GM23248 (cell line): ENCODE measurements at regions not wholly inside any gene's neighbourhood (a gene's known extent, or its start where the extent isn't known, plus 50 kb on each side); places are given as distances from the start of the nearest gene placed in this dataset.

Experiments
- DNase-seq: peaks from one replicate; pipeline ENCODE4 v3.0.0-alpha.2; 2015
- H2AFZ ChIP-seq: fragments of 200-600 bp; sonication (generic); 2 replicates; pipeline ENCODE4 v1.6.1; 2016; ENCODE audit warnings: antibody characterized with exemption
- H3F3A ChIP-seq: fragments of 200-600 bp; sonication (generic); 2 replicates; pipeline ENCODE4 v1.6.1; 2016; ENCODE audit warnings: mild to moderate bottlenecking, antibody characterized with exemption, mixed run types; ENCODE audit not compliant: insufficient read depth
- H3K27ac ChIP-seq: fragments of 200-600 bp; sonication (generic); 2 replicates; pipeline ENCODE4 v1.5.1; 2016; ENCODE audit warnings: mild to moderate bottlenecking
- H3K27me3 ChIP-seq: fragments of 200-600 bp; sonication (generic); replicated peaks from 2 replicates; pipeline ENCODE4 v1.6.1; 2016; ENCODE audit warnings: mild to moderate bottlenecking; ENCODE audit not compliant: insufficient read depth
- H3K36me3 ChIP-seq: fragments of 200-600 bp; sonication (generic); 2 replicates; pipeline ENCODE4 v1.6.1; 2016; ENCODE audit warnings: low read depth, mild to moderate bottlenecking
- H3K4me1 ChIP-seq: fragments of 200-600 bp; sonication (generic); 2 replicates; pipeline ENCODE4 v1.6.1; 2016; ENCODE audit warnings: mild to moderate bottlenecking; ENCODE audit not compliant: insufficient read depth
- H3K4me2 ChIP-seq: fragments of 200-600 bp; sonication (generic); one replicate; pipeline ENCODE4 v1.6.1; 2016; ENCODE audit warnings: mild to moderate bottlenecking; ENCODE audit not compliant: unreplicated experiment
- H3K4me3 ChIP-seq: fragments of 200-600 bp; sonication (generic); 2 replicates; pipeline ENCODE4 v1.5.1; 2016; ENCODE audit warnings: mild to moderate bottlenecking
- H3K79me2 ChIP-seq: fragments of 200-600 bp; sonication (generic); 2 replicates; pipeline ENCODE4 v1.6.1; 2016; ENCODE audit warnings: mild to moderate bottlenecking; ENCODE audit not compliant: insufficient read depth
- H3K9ac ChIP-seq: fragments of 200-600 bp; sonication (generic); 2 replicates; pipeline ENCODE4 v1.6.1; 2016; ENCODE audit warnings: mild to moderate bottlenecking
- H3K9me2 ChIP-seq: fragments of 200-600 bp; sonication (generic); 2 replicates; pipeline ENCODE4 v1.6.1; 2016; ENCODE audit warnings: mixed run types, mild to moderate bottlenecking, moderate library complexity; ENCODE audit not compliant: insufficient read depth
- H3K9me3 ChIP-seq: fragments of 200-600 bp; sonication (generic); one replicate; pipeline ENCODE4 v1.6.1; 2017; ENCODE audit warnings: low read depth
- H4K20me1 ChIP-seq: fragments of 200-600 bp; sonication (generic); 2 replicates; pipeline ENCODE4 v1.6.0; 2016; ENCODE audit not compliant: insufficient read depth
- EZH2 ChIP-seq: fragments of 200-600 bp; sonication (generic); IDR thresholded peaks from 2 replicates; pipeline ENCODE4 v1.6.1; 2018; ENCODE audit warnings: antibody characterized with exemption, mild to moderate bottlenecking; ENCODE audit not compliant: insufficient read depth, poor library complexity, severe bottlenecking
- EZH2phosphoT487 ChIP-seq: fragments of 200-600 bp; sonication (generic); IDR thresholded peaks from 2 replicates; pipeline ENCODE4 v1.6.1; 2018; ENCODE audit warnings: antibody characterized with exemption, moderate library complexity, mild to moderate bottlenecking, low read depth; ENCODE audit not compliant: insufficient read depth
- WGBS, 2 experiments: methylation state at CpG; one replicate each; pipeline ENCODE4 v1.1.6; 2015 to 2017; ENCODE audit warnings: low lambda C conversion rate in 2 of 2, low coverage in 1 of 2; ENCODE audit errors: missing lambda C conversion rate in 2 of 2; 5-methylcytosine and 5-hydroxymethylcytosine counted together
- in situ Hi-C: fragments of 300-500 bp; cut with MboI; formaldehyde crosslinking; loops from 2 replicates; pipeline ENCODE4 v1.15.0; 2020

DNA sequence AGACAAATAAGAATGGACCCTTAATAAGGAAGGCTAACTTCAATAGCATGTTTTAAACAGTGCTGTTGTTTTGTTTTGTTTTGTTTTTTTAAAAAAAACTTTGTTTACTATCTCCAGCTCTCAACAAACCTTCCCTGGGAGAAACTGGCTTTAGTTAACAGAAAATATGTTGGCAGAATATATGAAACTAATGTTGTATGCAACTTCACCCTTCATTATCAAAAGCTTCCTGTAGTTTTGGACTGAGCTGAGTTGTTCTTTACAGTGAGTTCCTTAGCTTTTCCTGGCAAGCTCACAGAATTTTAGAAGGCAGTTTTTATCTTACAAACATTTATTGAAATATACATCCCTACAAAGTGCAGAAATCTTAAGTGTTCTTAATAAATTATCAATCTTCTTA is 2480.7 kb upstream of the PCDH20 start:
- Histone ChIP-seq H3K27ac (no peak overlapping the region), H2AFZ (no peak overlapping the region), H3K4me2 (no peak overlapping the region), H3K4me3 (no peak overlapping the region), H3K9me2 (no peaks in the 10 kb centered on the region), H3K9ac (no peak overlapping the region), H3K36me3 (no peaks in the 10 kb centered on the region), H3F3A (no peaks in the 10 kb centered on the region), H4K20me1 (no peaks in the 10 kb centered on the region), H3K4me1 (no peaks in the 10 kb centered on the region), H3K9me3 (no peaks in the 10 kb centered on the region), H3K79me2 (no peaks in the 10 kb centered on the region), H3K27me3 (no peaks in the 10 kb centered on the region)
- TF ChIP-seq EZH2, result no peak
- no peak for TF ChIP-seq EZH2phosphoT487
- in situ Hi-C loops, result no loop called here
- no peak for DNase-seq

DNA sequence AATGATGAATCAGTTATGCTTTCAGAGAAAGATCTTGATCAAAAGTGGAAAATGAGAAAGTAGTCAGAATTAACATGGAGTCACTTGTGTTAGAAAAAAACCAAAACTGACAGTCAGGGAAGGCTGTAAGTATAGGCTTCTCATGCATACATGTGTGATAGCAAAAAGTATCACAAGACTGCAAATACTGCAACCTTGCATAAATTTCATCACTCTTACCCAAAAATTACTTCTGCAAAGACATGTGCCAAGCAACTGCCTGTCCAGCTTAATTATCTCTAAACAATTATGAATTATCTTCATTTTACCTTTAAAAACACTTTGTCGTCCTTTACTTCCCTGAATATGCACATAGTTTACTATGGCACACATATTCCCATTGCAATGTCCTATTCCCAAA is 2466.4 kb upstream of the PCDH20 start:
- Histone ChIP-seq H3K9me2 (no peaks in the 10 kb centered on the region), H3K9me3 (no peaks in the 10 kb centered on the region), H2AFZ (no peak overlapping the region), H3K4me1 (no peaks in the 10 kb centered on the region), H3K4me3 (no peak overlapping the region), H3K27me3 (no peaks in the 10 kb centered on the region), H3K27ac (no peak overlapping the region), H3K9ac (no peak overlapping the region), H3K36me3 (no peaks in the 10 kb centered on the region), H3K4me2 (no peak overlapping the region), H3F3A (no peaks in the 10 kb centered on the region), H4K20me1 (no peaks in the 10 kb centered on the region), H3K79me2 (no peaks in the 10 kb centered on the region)
- no peak for DNase-seq
- in situ Hi-C loops, result no loop called here
- TF ChIP-seq EZH2 (no peak), EZH2phosphoT487 (no peak)
- 3 to 6% methylated on average over 1 of the region's 1 CpG for WGBS, 2 experiments

DNA sequence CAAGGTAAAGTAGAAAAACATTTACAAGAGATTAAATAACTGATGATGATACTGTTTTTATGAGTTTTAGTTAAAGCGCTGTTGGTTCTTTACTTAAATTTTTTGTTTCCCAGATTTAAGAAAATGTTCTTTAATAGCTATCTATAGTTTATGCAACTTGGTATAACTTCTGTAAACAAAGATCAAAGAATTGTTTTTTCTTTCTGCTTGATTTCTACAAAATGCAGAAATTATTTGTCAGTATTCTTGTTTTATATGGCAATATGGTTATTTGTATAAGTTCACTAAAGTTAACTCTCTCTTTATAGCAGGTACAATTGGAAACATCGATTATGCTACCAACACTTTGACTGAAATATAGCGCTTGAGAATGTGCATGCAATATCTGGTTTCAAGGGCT is 2465.1 kb upstream of the PCDH20 start:
- Histone ChIP-seq H3K27ac (no peak overlapping the region), H4K20me1 (no peaks in the 10 kb centered on the region), H2AFZ (no peak overlapping the region), H3K4me1 (no peaks in the 10 kb centered on the region), H3K9me3 (no peaks in the 10 kb centered on the region), H3K79me2 (no peaks in the 10 kb centered on the region), H3K9ac (no peak overlapping the region), H3K27me3 (no peaks in the 10 kb centered on the region), H3K4me3 (no peak overlapping the region), H3F3A (no peaks in the 10 kb centered on the region), H3K4me2 (no peak overlapping the region), H3K9me2 (no peaks in the 10 kb centered on the region), H3K36me3 (no peaks in the 10 kb centered on the region)
- in situ Hi-C loops, result no loop called here
- TF ChIP-seq EZH2, result no peak
- TF ChIP-seq EZH2phosphoT487, result no peak
- 35 to 37% methylated on average over 3 of the region's 3 CpGs for WGBS, 2 experiments
- DNase-seq, result no peak

DNA sequence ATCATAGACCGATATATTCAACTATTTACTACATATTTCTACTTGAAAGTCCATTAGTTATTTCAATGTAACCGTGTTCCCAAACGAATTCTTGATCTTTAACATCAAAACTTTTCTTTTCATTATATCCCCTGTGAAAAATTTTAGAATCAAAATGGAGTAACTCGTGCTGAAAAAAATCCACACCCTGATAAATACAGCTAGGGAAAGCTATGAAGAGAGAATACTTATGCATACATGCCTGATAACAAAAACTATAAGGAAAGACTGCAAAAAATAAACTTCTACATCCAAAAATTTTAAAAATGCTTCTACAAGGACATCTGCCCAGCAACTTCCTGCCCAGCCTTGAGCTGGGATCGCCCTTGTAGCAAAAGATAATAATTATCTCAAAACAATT is 2458.3 kb upstream of the PCDH20 start:
- Histone ChIP-seq H2AFZ (no peak overlapping the region), H3K9ac (no peak overlapping the region), H3F3A (no peaks in the 10 kb centered on the region), H3K36me3 (no peaks in the 10 kb centered on the region), H3K79me2 (no peaks in the 10 kb centered on the region), H3K4me2 (no peak overlapping the region), H3K9me2 (no peaks in the 10 kb centered on the region), H3K9me3 (no peaks in the 10 kb centered on the region), H3K4me1 (no peaks in the 10 kb centered on the region), H3K27me3 (no peaks in the 10 kb centered on the region), H3K27ac (no peak overlapping the region), H4K20me1 (no peaks in the 10 kb centered on the region), H3K4me3 (no peak overlapping the region)
- in situ Hi-C loops, result no loop called here
- DNase-seq, result no peak
- TF ChIP-seq EZH2 (no peak), EZH2phosphoT487 (no peak)
- WGBS, 2 experiments, result 16 to 17% methylated on average over 5 of the region's 5 CpGs

DNA sequence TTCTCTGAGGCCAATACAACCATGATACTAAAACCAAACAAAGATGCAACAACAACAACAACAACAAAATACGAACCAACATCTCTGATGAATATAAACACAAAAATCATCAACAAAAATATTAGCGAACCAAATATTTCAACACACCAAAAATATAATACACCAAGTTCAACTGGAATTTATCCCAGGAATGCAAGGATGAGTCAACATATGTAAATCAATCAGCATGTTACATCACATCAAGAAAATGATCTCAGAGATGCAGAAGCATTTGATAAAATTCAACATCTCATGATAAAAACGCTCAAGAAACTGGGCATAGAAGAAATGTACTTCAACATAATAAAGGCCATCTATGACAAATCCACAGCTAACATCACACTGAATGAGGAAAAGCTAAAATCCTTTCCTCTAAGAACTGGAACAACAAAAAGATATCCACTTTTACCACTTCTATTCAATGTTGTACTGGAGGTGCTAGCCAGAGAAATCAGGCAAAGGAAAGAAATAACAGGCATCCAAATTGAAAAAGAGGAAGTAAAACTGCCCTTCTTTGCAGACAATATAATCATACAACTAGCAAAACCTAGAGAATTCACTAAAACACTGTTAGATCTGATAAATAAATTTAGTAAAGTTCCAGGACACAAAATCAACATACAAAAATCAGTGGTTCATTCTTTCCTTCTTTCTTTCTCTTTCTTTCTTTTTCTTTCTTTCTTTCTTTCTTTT is 2448.7 kb upstream of the PCDH20 start:
- no peak overlapping the region for H3K4me2 ChIP-seq
- DNase-seq, result no peak
- in situ Hi-C loops, result no loop called here

More for the DNA sequence above, 2448.7 kb upstream of the PCDH20 start:
- Histone ChIP-seq H3K27ac (no peak overlapping the region), H3F3A (no peaks in the 10 kb centered on the region), H3K27me3 (no peaks in the 10 kb centered on the region), H3K9me3 (no peaks in the 10 kb centered on the region), H2AFZ (no peak overlapping the region), H3K36me3 (no peaks in the 10 kb centered on the region), H3K4me1 (no peaks in the 10 kb centered on the region), H3K4me3 (no peak overlapping the region), H3K9ac (no peak overlapping the region), H4K20me1 (no peaks in the 10 kb centered on the region), H3K9me2 (no peaks in the 10 kb centered on the region), H3K79me2 (no peaks in the 10 kb centered on the region)
- WGBS, 2 experiments, result 18 to 21% methylated on average over 3 of the region's 3 CpGs
- TF ChIP-seq EZH2phosphoT487 (no peak), EZH2 (no peak)
